SK-N-SH (cell line): ENCODE measurements at regions not wholly inside any gene's neighbourhood (a gene's known extent, or its start where the extent isn't known, plus 50 kb on each side); places are given as distances from the start of the nearest gene placed in this dataset.

Experiments
- CTCF ChIP-seq: fragments of 200-600 bp; sonication (generic); IDR thresholded peaks from 2 replicates; pipeline ENCODE4 v1.6.1; 2017; ENCODE audit warnings: antibody characterized with exemption, mild to moderate bottlenecking, moderate library complexity
- EP300 ChIP-seq, 2 experiments: IDR thresholded peaks; 2 replicates each; pipeline versions ENCODE4 v1.4.0 to v1.6.1; 2012; ENCODE audit warnings: borderline replicate concordance in 1 of 2, low read depth in 1 of 2, low read length in 1 of 2
- GABPA ChIP-seq: IDR thresholded peaks from 2 replicates; pipeline ENCODE4 v1.4.0; 2012; ENCODE audit warnings: low read depth, mild to moderate bottlenecking
- MAX ChIP-seq: IDR thresholded peaks from 2 replicates; pipeline ENCODE4 v1.4.0; 2012; ENCODE audit warnings: low read depth
- MEF2A ChIP-seq: IDR thresholded peaks from 2 replicates; pipeline ENCODE4 v1.4.0; 2012; ENCODE audit warnings: low read depth, borderline replicate concordance
- POLR2AphosphoS5 ChIP-seq: IDR thresholded peaks from 2 replicates; pipeline ENCODE4 v1.6.1; 2012; ENCODE audit warnings: low read depth, low read length

- TF ChIP-seq POLR2AphosphoS5: no peak
- TF ChIP-seq EP300 (IDR thresholded peaks at IDR 0.05; ENCODE audit: borderline replicate concordance in 1 of 2, low read depth in 1 of 2, low read length in 1 of 2): no peak
- no peak for TF ChIP-seq GABPA
- TF ChIP-seq CTCF: no peak
- no peak for TF ChIP-seq MAX
- no peak for TF ChIP-seq MEF2A
Measured at GRCh38 chr10:4643471-4643870, 182.5 kb upstream of the AKR1E2 start.
